GM19023 (cell line): ENCODE measurements at regions not wholly inside any gene's neighbourhood (a gene's known extent, or its start where the extent isn't known, plus 50 kb on each side); places are given as distances from the start of the nearest gene placed in this dataset.
A peak's percentile ranks its signal among the peaks of the same experiment; 100 is the strongest.

Experiments used
- ATAC-seq: cut with Tn5 transposase; IDR thresholded peaks from one replicate; pipeline ENCODE4 v1.9.1; 2021; ENCODE audit warnings: mild to moderate bottlenecking, moderate library complexity; ENCODE audit not compliant: unreplicated experiment

GRCh38 chr4:53780736-53781400, 189.6 kb upstream of the LNX1 start:
- no peak for ATAC-seq

DNA sequence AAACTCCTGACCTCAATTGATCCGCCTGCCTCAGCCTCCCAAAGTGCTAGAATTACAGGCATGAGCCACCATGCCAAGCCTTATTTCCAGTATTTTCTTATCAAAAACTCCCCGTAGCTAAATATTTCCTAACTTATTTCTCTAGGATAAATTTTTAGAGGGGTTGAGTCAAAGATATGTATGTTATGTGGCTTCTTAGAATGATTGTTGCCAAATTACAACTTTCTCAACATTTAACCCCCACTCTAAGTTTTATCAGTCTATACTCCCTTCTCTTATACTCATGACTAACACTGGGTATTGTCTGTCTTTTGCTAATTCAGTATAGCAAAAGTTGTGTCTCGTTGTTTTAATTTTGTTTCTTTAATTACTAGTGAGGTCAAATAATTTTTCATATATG, 187.7 kb upstream of the LNX1 start:
- no peak for ATAC-seq

DNA sequence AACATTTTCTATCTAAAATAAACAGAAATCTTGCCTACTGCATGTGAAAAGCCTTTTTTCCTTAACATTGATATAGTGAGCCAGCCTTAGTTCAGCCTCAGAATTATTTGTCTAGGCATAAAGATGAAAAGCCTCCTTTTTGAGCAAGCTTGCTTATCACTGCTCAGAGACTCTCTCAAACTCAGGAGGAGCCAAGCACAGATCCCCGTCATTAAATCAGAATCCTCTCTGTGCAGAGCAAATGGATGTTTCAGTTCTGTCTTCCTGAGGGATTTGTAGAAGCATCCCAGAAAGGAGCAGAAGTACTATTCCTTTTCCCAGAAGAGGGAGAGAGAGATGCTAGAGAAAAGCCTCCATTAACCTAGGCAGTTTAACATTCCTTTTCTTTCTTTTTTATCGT, 186.9 kb upstream of the LNX1 start:
- no peak for ATAC-seq

DNA sequence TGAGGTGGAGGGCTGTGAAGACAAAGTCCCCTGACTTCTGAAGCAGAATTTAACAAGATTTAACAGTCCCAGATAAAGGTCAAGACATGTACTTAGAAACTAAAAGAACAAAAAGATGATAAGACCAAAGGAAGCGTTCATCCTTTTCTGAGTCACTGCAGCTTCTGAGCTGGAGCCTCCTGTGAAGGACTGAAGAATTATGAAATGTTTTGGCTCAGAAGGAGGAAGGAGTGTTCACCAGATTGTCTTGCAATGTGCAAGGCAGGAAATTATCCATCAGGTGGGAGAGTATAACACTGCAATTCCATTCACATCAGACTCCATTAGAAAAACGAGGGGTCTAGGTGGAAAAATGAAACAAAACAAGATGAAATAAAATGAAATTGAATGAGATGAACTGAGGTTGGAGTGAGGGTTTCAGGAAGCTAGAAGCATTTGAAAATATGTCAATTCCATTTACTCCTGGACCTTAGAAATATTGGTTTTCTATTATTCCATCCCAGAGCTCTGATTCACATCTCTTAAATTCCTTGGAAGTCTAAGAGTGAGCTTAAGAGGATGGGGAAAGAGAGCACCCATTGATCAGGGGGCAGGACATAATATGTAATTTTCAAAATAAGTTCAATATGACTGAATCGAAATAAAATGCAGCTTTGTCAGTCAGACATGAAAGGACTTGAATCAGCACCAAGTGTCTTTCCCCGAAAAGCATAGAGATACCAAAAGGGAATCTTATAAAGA, 186.1 kb upstream of the LNX1 start:
- no peak for ATAC-seq

- ATAC-seq: no peak
These were observed 184.9 kb upstream of the LNX1 start for GRCh38 chr4:53776141-53776540.

DNA sequence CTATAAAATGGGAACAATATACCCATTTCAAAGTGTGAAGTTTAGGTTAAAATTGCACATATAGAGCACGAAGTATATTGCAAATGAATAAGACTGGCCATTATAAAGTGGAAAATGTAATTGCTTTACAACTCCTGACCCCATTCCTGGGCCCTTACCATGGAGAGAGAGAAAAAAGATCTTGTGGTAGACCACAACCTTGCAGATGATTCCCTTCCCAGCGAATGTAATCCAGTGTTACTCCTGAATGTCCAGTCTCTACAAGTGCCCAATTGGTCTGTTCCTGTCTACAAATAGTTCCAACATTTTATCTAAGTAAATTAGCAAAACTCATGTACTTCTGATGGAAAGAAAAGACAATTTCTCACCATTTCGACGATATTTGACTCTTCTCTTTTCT, 184.1 kb upstream of the LNX1 start:
- ATAC-seq: no peak

GRCh38 chr4:53771326-53771725, 180.0 kb upstream of the LNX1 start:
- ATAC-seq: no peak

DNA sequence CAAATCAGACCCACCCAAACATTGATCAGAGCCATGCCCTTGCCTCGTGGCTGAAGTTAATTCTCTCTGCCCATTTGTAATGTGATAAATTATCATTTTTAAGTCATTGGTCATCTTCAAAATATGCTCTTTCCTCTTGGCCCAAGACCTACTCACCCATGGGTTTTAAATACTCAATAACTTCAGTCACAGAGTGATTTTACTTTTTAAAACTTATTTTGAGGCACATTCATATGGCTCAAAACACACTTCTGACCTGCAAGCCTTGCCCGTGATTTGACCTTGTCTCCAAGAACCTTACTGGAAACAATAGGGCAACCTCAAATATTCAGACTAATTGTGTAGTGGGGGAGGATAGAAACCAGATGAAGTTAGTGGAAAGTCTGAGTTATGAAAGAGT, 176.2 kb upstream of the LNX1 start:
- ATAC-seq: no peak

GRCh38 chr4:53764761-53765490, 173.6 kb upstream of the LNX1 start:
- no peak for ATAC-seq

GRCh38 chr4:53763813-53764597, 172.7 kb upstream of the LNX1 start:
- ATAC-seq: no peak

GRCh38 chr4:53755656-53756055, 164.4 kb upstream of the LNX1 start:
- ATAC-seq: no peak

DNA sequence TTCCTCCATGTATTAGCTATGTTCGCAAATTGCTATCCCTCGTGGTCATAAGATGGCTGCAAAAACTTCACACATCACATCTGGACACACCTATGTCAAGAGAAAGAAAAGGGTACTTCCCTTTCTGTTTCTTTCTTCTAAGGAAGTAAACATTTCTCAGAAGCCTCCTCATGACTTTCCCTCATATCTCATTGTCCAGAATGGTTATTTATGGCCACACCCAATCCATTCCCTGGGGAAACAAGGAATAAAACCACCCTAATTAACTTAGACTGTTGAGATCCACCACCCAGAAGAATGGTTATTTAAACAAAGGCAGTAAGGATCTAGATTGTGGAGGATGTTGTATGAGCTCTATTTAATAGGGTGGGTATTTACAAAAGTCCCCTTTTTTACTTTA, 160.8 kb upstream of the LNX1 start:
- ATAC-seq: no peak

DNA sequence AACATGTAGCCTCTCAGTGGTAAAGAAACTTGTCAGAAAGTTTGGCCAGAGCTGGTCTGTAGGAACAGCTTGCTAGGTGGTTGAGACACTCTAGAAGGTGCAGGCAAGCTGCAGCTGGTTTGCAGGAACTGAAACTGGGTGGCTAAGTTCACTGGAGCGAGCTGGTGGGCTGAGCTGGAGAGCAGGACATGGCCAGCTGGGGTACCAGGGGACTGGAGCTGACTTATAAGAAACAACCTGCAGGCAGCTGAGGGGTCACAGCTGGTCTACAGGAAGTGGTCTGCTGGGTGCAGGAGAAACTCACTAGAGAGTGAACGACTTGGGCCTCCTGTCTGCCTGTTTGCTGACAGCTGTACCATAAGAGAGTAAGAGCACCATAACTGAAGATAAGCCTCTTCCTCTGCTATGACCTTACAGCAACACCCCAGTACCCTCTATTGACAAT, 157.1 kb upstream of the LNX1 start:
- ATAC-seq: peak; percentile 98

GRCh38 chr4:53747401-53747800, 156.1 kb upstream of the LNX1 start:
- ATAC-seq: no peak

- no peak for ATAC-seq
These were observed 153.3 kb upstream of the LNX1 start for GRCh38 chr4:53744446-53745160.

DNA sequence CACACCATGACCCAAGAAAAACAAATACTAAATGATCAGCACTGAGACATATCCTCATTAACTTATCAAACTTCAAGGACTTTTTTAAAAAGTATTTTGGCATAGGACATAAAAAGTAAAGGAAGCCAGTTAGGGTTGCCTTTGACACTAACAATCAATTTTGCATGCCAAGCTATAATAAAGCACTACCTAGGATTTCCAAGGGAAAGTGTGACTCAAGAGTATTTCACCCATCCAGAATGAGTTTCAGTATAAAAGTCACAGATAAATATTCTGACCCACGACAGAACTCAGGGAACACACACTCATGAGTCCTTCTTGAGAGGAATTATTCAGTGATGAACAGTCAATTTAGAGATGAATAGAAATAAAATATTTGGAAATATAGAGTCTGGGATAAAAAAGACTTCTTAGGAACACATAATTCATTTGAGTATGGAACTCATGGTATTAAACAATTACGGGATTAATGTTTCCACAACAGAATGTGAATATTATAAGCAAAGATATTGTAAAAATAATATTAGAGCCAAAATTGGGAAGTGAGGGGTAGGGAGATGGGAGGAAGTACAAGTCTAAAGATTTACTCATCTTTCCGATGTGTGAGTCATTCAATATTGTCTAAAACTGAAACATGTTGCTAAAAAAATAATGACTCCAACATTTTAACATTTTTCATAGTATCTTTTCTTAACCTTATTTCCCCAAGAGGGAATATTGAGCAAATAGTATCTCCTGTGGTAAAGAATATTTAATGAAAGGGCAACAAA, 143.5 kb upstream of the LNX1 start:
- no peak for ATAC-seq

DNA sequence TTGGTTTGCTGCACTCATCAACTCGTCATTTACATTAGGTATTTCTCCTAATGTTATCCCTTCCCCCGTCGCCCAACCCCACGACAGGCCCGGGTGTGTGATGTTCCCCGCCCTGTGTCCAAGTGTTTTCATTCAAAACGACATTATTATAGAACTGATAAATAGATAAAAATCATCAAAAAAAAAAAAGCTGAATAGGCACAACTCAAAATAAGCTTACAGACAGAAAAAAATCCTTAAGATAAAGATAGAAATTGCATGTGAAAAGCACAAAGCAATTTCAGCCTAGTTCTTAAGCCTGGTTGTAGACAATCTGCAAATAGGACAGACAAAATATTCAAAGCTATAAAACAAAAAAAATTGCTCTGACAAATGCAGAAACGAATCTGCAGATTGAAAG, 142.9 kb upstream of the LNX1 start:
- no peak for ATAC-seq

GRCh38 chr4:53732661-53733060, 141.4 kb upstream of the LNX1 start:
- ATAC-seq: no peak

DNA sequence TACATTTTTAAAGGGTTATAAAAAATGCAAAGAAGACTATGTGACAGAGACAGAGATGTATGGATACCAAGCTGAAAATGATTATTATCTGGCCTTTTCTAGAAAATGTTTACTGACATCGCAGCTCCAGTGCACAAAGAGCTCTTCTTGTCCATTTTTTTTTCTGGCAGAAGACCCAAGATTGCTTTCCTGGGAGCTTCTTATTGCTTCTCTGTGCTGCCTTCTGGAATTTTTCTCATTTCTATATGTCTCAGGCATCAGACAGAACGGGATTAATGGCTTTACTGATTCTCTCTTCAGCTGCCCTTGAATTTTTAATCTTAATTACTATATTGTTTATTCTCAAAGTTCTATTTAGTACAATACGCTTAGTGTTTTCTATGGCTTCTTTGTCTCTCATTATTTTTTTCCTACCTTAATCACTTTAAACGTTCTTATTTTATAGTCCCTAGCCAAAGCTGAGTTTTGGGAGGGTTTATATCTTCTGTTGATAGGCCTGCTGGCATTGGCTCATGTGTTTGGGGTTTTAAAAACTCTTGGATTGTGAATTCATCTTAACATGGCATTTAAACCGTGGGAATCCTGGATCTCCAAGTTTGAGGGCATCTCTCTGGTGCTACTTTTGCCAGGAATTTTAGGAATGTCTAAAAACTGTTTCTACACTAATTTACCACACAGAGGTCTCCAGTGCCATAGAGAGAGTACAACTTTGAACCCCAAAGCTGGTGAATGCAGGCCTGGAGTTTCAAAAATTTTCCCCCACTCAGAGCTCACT, 138.9 kb upstream of the LNX1 start:
- ATAC-seq: no peak
